ENCODE measurements at regions not wholly inside any gene's neighbourhood (a gene's known extent, or its start where the extent isn't known, plus 50 kb on each side); places are given as distances from the start of the nearest gene placed in this dataset.

- DNase-seq, result no peak
Observed at GRCh38 chr4:65834707-65835106, 164.4 kb upstream of the EPHA5 start.

DNA sequence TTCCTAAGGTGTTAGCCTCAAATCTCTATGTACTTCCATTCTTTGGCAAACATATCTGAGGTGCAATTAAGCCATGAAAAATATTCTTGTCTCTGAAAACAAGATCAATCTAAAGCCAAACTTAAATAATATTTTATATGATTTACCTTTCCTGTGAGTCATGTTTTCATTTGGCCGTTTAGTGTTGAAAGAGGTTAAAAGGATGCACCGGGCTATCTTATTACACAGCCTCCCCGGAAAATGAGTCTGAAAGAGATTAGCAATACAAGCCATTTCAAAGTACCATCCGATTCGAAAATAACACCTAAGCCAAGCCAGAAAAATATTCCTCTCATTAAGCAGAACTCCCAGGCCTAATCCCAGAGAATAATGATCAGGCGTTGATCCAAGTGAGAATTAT lies 161.5 kb upstream of the EPHA5 start:
- no peak for DNase-seq

DNA sequence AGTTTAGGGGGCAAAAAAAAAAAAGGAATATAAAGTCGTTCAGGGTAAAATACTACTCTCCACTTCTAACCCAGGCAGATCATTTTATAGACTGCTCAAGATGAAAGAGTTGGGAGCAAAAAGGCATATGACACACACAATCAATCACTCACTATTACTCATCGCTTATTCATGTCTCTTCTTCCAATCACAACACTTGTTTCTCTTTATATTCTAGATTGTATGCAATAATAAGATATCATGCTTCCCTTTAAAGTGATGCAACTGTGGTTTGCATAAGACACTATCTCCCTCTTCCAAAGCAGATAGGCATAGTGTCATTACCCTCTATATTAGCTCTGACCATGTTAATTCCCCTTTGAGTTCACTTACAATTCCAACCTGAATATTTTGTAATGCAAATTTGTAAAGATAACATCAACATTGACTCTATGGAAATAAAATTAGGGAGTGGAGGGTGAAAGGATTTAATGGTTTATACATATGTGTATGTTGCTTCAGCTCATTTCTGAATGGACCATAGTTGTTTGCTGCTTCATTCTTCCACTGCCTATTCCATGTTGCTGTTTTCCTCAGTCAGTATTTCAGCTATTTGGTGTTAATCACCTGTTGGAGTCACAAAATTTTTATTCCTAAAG lies 154.9 kb upstream of the EPHA5 start:
- DNase-seq, result no peak

DNA sequence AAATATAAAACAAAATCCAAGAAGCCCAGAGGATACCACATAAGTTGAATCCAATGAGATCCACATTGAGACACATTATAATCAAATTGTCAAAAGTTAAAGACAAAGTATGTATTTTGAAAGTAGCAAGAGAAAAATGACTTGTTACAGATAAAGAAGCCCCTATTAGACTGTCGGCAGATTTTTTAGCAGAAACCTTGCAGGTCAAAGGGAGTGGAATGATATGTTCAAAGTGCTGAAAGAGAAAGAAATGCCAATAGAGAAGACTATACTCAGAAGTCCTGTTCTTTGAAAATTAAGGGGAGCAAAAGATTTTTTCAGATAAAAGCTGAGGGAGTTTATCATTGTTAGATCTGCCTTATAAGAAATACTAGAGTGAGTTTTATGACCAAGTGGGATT lies 148.9 kb upstream of the EPHA5 start:
- no peak for DNase-seq

DNA sequence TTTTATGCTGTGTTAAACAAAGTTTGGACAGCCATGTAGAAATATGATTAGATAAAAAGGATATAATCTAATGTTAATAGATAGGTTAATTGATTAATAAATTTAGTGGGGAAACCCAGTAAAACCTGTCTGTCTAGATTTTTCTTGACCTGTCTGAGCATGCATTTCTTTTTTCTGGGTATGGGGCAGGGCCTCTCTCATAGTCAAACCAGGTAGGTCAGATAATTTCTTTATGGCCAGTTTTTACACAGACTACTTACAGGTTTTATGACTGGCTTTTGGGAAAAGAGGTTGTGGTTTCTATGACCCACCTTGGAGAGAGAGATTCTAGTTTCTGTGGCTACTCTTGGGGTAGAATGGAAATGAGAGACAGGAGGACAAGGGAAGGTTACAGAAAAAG lies 135.6 kb upstream of the EPHA5 start:
- no peak for DNase-seq

DNA sequence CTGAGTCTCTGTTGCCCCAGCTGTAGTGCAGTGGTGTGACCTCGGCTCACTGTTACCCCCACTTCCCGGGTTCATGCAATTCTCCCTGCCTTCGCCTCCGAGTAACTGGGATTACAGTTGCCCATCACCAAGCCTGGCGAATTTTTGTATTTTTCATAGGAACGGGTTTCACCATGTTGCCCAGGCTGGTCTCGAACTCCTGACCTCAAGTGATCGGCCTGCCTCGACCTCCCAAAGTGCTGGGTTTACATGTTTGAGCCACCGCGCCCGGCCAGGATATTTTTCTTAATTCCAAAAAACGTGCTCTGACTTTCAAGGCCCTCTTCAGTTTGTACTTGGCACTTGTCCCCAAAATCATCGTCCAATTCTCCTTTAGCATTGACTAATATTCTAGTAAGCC lies 129.2 kb upstream of the EPHA5 start:
- DNase-seq, result no peak

GRCh38 chr4:65798498-65799127 lies 128.3 kb upstream of the EPHA5 start:
- DNase-seq, result no peak

DNA sequence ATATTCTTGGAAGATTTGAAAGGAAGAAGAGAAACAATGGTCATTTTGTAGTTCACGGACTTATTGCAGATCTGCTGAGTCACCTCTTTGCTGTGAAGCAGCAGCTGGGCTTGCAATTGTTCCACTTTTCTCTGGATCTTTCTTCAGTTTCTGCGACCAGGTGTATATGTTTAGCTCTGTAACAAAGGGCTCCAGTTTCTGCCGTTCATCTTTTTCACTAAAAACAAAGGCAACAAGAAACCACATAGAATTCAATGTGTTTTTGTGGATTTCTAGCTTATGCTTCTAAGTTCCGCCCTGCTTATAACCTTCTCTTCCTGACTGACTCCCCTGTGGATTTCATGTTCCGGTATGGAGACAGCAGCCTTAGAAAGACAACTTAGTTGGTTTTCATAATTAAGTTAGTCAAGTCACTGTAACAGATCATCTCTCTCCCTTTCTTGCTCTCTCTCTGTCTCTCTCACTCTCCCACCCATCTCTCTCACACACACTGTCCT lies 121.6 kb upstream of the EPHA5 start:
- no peak for DNase-seq

GRCh38 chr4:65791111-65791811 lies 121.0 kb upstream of the EPHA5 start:
- DNase-seq, result no peak

DNA sequence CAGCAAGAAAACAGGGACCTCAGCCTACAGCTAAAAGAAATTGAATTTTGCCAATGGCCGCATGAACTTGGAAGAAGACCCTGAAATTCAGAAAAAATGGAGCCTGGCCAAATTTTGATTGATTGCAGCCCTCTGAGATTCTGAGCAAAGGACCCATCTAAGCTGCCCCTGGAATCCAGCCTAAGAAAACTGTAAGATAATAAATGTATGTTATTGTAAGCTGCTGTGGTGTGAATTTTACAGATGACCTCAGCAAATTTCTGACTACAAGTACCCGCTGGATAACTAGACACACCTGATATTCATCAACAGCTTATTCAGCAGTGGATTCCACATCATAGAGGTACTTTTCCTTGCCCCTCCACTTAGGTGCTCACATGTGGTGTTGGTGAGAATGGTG lies 119.5 kb upstream of the EPHA5 start:
- no peak for DNase-seq

- DNase-seq, result no peak
Observed at GRCh38 chr4:65789341-65789740, 119.1 kb upstream of the EPHA5 start.

DNA sequence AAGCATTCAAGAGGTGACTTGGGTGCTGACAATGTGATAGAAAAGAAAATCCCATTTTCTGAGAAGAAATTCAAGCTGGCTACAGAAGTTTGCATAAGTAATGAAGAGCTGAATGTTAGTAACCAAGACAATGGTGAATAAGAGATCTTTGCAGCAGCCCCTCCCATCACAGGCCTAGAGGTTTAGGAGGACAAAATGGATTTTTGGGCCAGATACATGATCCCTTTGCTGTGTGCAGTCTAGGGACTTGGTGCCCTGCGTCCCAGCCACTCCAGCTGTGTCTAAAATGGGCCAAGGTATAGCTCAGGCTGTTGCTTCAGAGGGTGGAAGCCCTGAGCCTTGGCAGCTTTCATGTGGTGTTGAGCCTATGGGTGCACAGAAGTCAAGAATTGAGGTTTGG lies 107.0 kb upstream of the EPHA5 start:
- no peak for DNase-seq

- no peak for DNase-seq
Observed at GRCh38 chr4:65773636-65774035, 103.3 kb upstream of the EPHA5 start.

- no peak for DNase-seq
Observed at GRCh38 chr4:65747386-65747785, 77.1 kb upstream of the EPHA5 start.

GRCh38 chr4:65738134-65738533 lies 67.8 kb upstream of the EPHA5 start:
- no peak for DNase-seq

- no peak for DNase-seq
Observed at GRCh38 chr4:65737672-65738071, 67.4 kb upstream of the EPHA5 start.

GRCh38 chr4:65724973-65725372 lies 54.7 kb upstream of the EPHA5 start:
- no peak for DNase-seq
